HepG2 (cell line): ENCODE measurements at regions not wholly inside any gene's neighbourhood (a gene's known extent, or its start where the extent isn't known, plus 50 kb on each side); places are given as distances from the start of the nearest gene placed in this dataset.

Source experiments
- ATAC-seq: fragments of 200-7000 bp; cut with Tn5 transposase; 3 replicates; pipeline ENCODE4 v1.9.1; 2020; ENCODE audit warnings: mild to moderate bottlenecking, moderate library complexity
- BruUV-seq: library from RNA; stranded (reverse); fragments of 400-500 nt; replicated peaks from 2 replicates; lab custom pipeline; 2021; lab: Mats Ljungman, UMichigan
- CTCF ChIA-PET: fragments of 300-600 bp; formaldehyde crosslinking; extraction: SDS; loops from one replicate; lab custom pipeline; 2021; ENCODE audit warnings: low total read pairs, inconsistent platforms, low intra/inter-chr PET ratio; lab: Yijun Ruan, JAX
- POLR2A ChIA-PET: fragments of 350-600 bp; sonication (Branson Sonifier 250); formaldehyde crosslinking; loops from one replicate; lab custom pipeline; 2020; ENCODE audit warnings: antibody characterized with exemption, inconsistent platforms; lab: Yijun Ruan, JAX
- DNase-seq: peaks from one replicate; pipeline ENCODE4 v3.0.0-alpha.2; 2015; ENCODE audit warnings: low spot score
- FAIRE-seq: peaks from 3 replicates; lab custom pipeline; 2011; peaks lifted over from hg19 to GRCh38; lab: Jason Lieb, UNC
- H2AFZ ChIP-seq: one replicate; pipeline ENCODE4 v1.6.1; 2011; ENCODE audit warnings: low read length, inconsistent platforms
- H3K27ac ChIP-seq: fragments of 300-600 bp; 3 replicates; pipeline ENCODE4 v1.8.0; 2011; ENCODE audit warnings: mixed run types, mild to moderate bottlenecking, mixed read lengths, low read length, inconsistent platforms; ENCODE audit not compliant: insufficient read depth; ENCODE audit errors: extremely low read length
- H3K27me3 ChIP-seq, 2 experiments: fragments of 200-600 bp in 1 of 2; 2 replicates in 1 of 2; 3 replicates in 1 of 2; pipeline versions ENCODE4 v1.6.0 to v1.8.0; 2011; ENCODE audit warnings: low read length in 2 of 2, mild to moderate bottlenecking in 2 of 2, moderate library complexity in 2 of 2, inconsistent platforms in 1 of 2; ENCODE audit not compliant: insufficient read depth in 2 of 2, control insufficient read depth in 1 of 2
- H3K36me3 ChIP-seq, 2 experiments: fragments of 200-600 bp in 1 of 2; replicated peaks in 1 of 2; 2 replicates in 1 of 2; 3 replicates in 1 of 2; pipeline versions ENCODE4 v1.5.1 to v1.8.0; 2011; ENCODE audit warnings: low read length in 2 of 2, inconsistent platforms in 1 of 2; ENCODE audit not compliant: insufficient read depth in 2 of 2, control insufficient read depth in 1 of 2
- H3K4me1 ChIP-seq: 2 replicates; pipeline ENCODE4 v1.5.1; 2012; ENCODE audit warnings: low read length, inconsistent platforms; ENCODE audit not compliant: insufficient read depth
- H3K4me2 ChIP-seq: 2 replicates; pipeline ENCODE4 v1.6.0; 2011; ENCODE audit warnings: low read depth, low read length, inconsistent platforms
- H3K4me3 ChIP-seq, 3 experiments: fragments of 200-600 bp in 1 of 3; sonication (generic), shearing (Covaris generic) in 1 of 3; replicated peaks in 1 of 3; 2 replicates each; pipeline ENCODE4 v1.5.1; 2011 to 2016; ENCODE audit warnings: low read length in 3 of 3, inconsistent platforms in 2 of 3, low read depth in 2 of 3, mild to moderate bottlenecking in 2 of 3, control low read depth in 1 of 3, mixed read lengths in 1 of 3; ENCODE audit not compliant: insufficient read depth in 1 of 3
- H3K79me2 ChIP-seq: one replicate; pipeline ENCODE4 v1.6.1; 2011; ENCODE audit warnings: low read length, inconsistent platforms; ENCODE audit not compliant: insufficient read depth
- H3K9ac ChIP-seq: 2 replicates; pipeline ENCODE4 v1.6.0; 2011; ENCODE audit warnings: mild to moderate bottlenecking, low read depth, low read length, inconsistent platforms; ENCODE audit not compliant: insufficient read depth
- H3K9me3 ChIP-seq: 2 replicates; pipeline ENCODE4 v1.5.1; 2012; ENCODE audit warnings: mild to moderate bottlenecking, low read length
- H4K20me1 ChIP-seq: 2 replicates; pipeline ENCODE4 v1.6.0; 2011; ENCODE audit warnings: inconsistent platforms, mild to moderate bottlenecking, low read length, moderate library complexity; ENCODE audit not compliant: insufficient read depth
- ARNT ChIP-seq: fragments of 450-650 bp; IDR thresholded peaks from 2 replicates; pipeline ENCODE4 v1.6.1; 2017
- NCOR1 ChIP-seq: fragments of 200-600 bp; sonication (generic); IDR thresholded peaks from 2 replicates; pipeline ENCODE4 v1.7.0; 2017; ENCODE audit warnings: antibody characterized with exemption, low read length, borderline replicate concordance
- POLR2A ChIP-seq, 2 experiments: IDR thresholded peaks; 2 replicates each; pipeline ENCODE4 v1.6.1; 2011; ENCODE audit warnings: low read depth in 2 of 2, low read length in 2 of 2, mild to moderate bottlenecking in 1 of 2, moderate library complexity in 1 of 2; ENCODE audit not compliant: insufficient read depth in 1 of 2
- RXRB ChIP-seq: IDR thresholded peaks from 2 replicates; pipeline ENCODE4 v1.6.1; 2016; ENCODE audit warnings: borderline replicate concordance, missing genetic modification reagents, missing compliant biosample characterization
- TP53 ChIP-seq: sonication (generic); formaldehyde crosslinking; conservative IDR thresholded peaks from 2 replicates; pipeline ENCODE4 v1.4.0; 2020; ENCODE audit warnings: missing genetic modification reagents
- ZBTB21 ChIP-seq: sonication (generic); formaldehyde crosslinking; IDR thresholded peaks from 2 replicates; pipeline ENCODE4 v1.4.0; 2020; ENCODE audit warnings: missing genetic modification reagents
- ZNF501 ChIP-seq: sonication (generic); formaldehyde crosslinking; IDR thresholded peaks from 2 replicates; pipeline ENCODE4 v1.5.1; 2020; ENCODE audit warnings: mild to moderate bottlenecking, moderate library complexity, missing genetic modification reagents
- ZNF557 ChIP-seq: sonication (generic); formaldehyde crosslinking; IDR thresholded peaks from 2 replicates; pipeline ENCODE4 v1.4.0; 2020; ENCODE audit warnings: missing genetic modification reagents
- ZNF839 ChIP-seq: sonication (generic); formaldehyde crosslinking; IDR thresholded peaks from 2 replicates; pipeline ENCODE4 v1.4.0; 2020; ENCODE audit warnings: missing genetic modification reagents, mild to moderate bottlenecking, borderline replicate concordance
- WGBS: methylation state at CpG from one replicate; pipeline ENCODE4 v1.1.6; 2017; ENCODE audit warnings: low lambda C conversion rate; 5-methylcytosine and 5-hydroxymethylcytosine counted together
- in situ Hi-C: cut with HindIII; loops from 2 replicates; pipeline ENCODE4 v1.10.0; 2017; ENCODE audit warnings: low pct_unique_long_range_greater_than_20kb; ENCODE audit not compliant: extremely low pct_ligation_motif_present
- intact Hi-C: fragments of 100-400 bp; cut with micrococcal nuclease; formaldehyde crosslinking; loops from one replicate; pipeline ENCODE4 v1.10.0; 2022; ENCODE audit not compliant: unreplicated experiment
- TF ChIP-seq, protein P1 (sequence below), 2 experiments: sonication (generic) in 1 of 2; formaldehyde crosslinking in 1 of 2; IDR thresholded peaks; 2 replicates each; pipeline versions ENCODE4 v1.4.0 to v1.6.1; 2018 to 2020; ENCODE audit warnings: missing genetic modification reagents in 2 of 2, borderline replicate concordance in 1 of 2, low read depth in 1 of 2, mild to moderate bottlenecking in 1 of 2, missing biosample characterization in 1 of 2
- TF ChIP-seq, protein P2 (sequence below): sonication (generic); formaldehyde crosslinking; IDR thresholded peaks from 2 replicates; pipeline ENCODE4 v1.4.0; 2020; ENCODE audit warnings: low read depth, missing genetic modification reagents

DNA sequence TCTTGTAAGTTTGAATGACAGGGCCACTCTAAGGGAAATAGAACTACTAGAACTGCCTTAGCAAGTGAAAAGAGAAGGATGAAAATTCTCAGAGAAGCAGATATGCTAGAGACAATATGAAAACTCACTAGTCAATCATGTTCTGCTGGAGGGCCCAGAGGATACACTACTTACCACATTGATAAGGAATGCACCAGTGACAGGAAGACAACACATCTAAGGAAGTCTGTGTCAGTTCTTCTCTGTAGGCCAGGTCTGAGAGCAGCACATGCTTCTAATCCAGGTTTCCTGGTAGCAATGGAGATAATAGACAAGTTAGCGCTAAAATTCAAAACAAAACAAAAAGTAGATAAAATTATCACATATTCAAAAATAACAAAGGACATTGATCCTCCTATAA lies 235.2 kb upstream of the AKR1E2 start:
- TF ChIP-seq POLR2A (IDR thresholded peaks at IDR 0.05; ENCODE audit: insufficient read depth in 1 of 2, low read depth in 2 of 2, low read length in 2 of 2) = no peak
- no peak for TF ChIP-seq ZNF839 (CRISPR knock-in tag)
- TF ChIP-seq ZBTB21 (CRISPR knock-in tag) = no peak
- TF ChIP-seq TP53 = no peak
- TF ChIP-seq RXRB (CRISPR knock-in tag) = no peak
- TF ChIP-seq ARNT = no peak

DNA sequence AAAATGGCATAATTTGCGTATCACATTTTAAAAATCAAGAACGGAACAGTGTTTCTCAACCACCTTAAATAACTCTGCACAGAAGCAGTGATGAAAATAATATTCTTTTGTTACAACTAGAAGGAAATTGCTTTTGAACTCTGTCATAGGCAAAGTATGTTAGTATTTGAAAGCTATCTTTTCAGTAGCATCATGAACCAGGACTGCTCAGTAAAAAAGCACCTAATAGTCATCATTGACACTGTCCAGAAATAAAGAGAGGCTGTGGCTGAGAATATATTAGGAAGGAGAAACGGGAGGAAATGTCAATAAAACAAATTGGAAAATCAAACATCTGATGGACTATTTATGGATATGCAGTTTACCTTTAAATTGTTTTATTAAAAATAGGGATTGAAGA lies 237.2 kb upstream of the AKR1E2 start:
- in situ Hi-C loops = no loop called here
- 4% methylated on average over 3 of the region's 3 CpGs for WGBS

More for the DNA sequence above, 235.2 kb upstream of the AKR1E2 start:
- H3K4me2 ChIP-seq = no peak overlapping the region
- no peaks in the 10 kb centered on the region for H4K20me1 ChIP-seq
- DNase-seq (no peak), FAIRE-seq (no peak), ATAC-seq (no peak)
- in situ Hi-C loops = no loop called here
- no peaks in the 10 kb centered on the region for H3K27me3 ChIP-seq
- no peak overlapping the region for H3K9ac ChIP-seq
- H3K4me3 ChIP-seq = no peak overlapping the region
- intact Hi-C loops = no loop called here
- BruUV-seq = no TSS peak
- ChIA-PET CTCF (no interaction called here), POLR2A (no interaction called here)
- no peaks in the 10 kb centered on the region for H3K9me3 ChIP-seq
- H3K4me1 ChIP-seq = no peaks in the 10 kb centered on the region
- WGBS = 54% methylated on average over 1 of the region's 1 CpG
- no peaks in the 10 kb centered on the region for H3K79me2 ChIP-seq
- no peak overlapping the region for H2AFZ ChIP-seq
- H3K27ac ChIP-seq = no peak overlapping the region
- no peaks in the 10 kb centered on the region for H3K36me3 ChIP-seq

More for the DNA sequence above, 237.2 kb upstream of the AKR1E2 start:
- Histone ChIP-seq H3K9ac (no peak overlapping the region), H3K4me1 (no peaks in the 10 kb centered on the region), H3K27ac (no peak overlapping the region), H3K4me3 (no peak overlapping the region), H3K4me2 (no peak overlapping the region), H3K9me3 (no peaks in the 10 kb centered on the region), H4K20me1 (no peaks in the 10 kb centered on the region), H3K79me2 (no peaks in the 10 kb centered on the region), H3K36me3 (no peaks in the 10 kb centered on the region), H2AFZ (no peak overlapping the region), H3K27me3 (no peaks in the 10 kb centered on the region)
- ATAC-seq (no peak), DNase-seq (no peak), FAIRE-seq (no peak)
- no TSS peak for BruUV-seq
- intact Hi-C loops = no loop called here
- TF ChIP-seq, protein P1, sequence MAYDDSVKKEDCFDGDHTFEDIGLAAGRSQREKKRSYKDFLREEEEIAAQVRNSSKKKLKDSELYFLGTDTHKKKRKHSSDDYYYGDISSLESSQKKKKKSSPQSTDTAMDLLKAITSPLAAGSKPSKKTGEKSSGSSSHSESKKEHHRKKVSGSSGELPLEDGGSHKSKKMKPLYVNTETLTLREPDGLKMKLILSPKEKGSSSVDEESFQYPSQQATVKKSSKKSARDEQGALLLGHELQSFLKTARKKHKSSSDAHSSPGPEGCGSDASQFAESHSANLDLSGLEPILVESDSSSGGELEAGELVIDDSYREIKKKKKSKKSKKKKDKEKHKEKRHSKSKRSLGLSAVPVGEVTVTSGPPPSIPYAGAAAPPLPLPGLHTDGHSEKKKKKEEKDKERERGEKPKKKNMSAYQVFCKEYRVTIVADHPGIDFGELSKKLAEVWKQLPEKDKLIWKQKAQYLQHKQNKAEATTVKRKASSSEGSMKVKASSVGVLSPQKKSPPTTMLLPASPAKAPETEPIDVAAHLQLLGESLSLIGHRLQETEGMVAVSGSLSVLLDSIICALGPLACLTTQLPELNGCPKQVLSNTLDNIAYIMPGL (CRISPR knock-in tag; IDR thresholded peaks at IDR 0.05; ENCODE audit: borderline replicate concordance in 1 of 2, low read depth in 1 of 2) = no peak
- TF ChIP-seq, protein P2, sequence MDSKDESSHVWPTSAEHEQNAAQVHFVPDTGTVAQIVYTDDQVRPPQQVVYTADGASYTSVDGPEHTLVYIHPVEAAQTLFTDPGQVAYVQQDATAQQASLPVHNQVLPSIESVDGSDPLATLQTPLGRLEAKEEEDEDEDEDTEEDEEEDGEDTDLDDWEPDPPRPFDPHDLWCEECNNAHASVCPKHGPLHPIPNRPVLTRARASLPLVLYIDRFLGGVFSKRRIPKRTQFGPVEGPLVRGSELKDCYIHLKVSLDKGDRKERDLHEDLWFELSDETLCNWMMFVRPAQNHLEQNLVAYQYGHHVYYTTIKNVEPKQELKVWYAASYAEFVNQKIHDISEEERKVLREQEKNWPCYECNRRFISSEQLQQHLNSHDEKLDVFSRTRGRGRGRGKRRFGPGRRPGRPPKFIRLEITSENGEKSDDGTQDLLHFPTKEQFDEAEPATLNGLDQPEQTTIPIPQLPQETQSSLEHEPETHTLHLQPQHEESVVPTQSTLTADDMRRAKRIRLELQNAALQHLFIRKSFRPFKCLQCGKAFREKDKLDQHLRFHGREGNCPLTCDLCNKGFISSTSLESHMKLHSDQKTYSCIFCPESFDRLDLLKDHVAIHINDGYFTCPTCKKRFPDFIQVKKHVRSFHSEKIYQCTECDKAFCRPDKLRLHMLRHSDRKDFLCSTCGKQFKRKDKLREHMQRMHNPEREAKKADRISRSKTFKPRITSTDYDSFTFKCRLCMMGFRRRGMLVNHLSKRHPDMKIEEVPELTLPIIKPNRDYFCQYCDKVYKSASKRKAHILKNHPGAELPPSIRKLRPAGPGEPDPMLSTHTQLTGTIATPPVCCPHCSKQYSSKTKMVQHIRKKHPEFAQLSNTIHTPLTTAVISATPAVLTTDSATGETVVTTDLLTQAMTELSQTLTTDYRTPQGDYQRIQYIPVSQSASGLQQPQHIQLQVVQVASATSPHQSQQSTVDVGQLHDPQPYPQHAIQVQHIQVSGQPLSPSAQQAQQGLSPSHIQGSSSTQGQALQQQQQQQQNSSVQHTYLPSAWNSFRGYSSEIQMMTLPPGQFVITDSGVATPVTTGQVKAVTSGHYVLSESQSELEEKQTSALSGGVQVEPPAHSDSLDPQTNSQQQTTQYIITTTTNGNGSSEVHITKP (CRISPR knock-in tag) = no peak
- TF ChIP-seq ZNF501 (CRISPR knock-in tag) (no peak), NCOR1 (no peak), ZNF557 (no peak)
- ChIA-PET CTCF (no interaction called here), POLR2A (no interaction called here)
